Hepatocyte (in vitro differentiated cells): ENCODE measurements at regions not wholly inside any gene's neighbourhood (a gene's known extent, or its start where the extent isn't known, plus 50 kb on each side); places are given as distances from the start of the nearest gene placed in this dataset.

Experiments
- CTCF ChIP-seq: fragments of 200-600 bp; sonication (generic); IDR thresholded peaks from 2 replicates; pipeline ENCODE4 v1.5.1; 2016; ENCODE audit warnings: antibody characterized with exemption, mild to moderate bottlenecking; ENCODE audit not compliant: poor library complexity
- EZH2 ChIP-seq: fragments of 200-600 bp; sonication (generic); IDR thresholded peaks from 2 replicates; pipeline ENCODE4 v1.6.1; 2016; ENCODE audit warnings: antibody characterized with exemption, mild to moderate bottlenecking, borderline replicate concordance
- EZH2phosphoT487 ChIP-seq: fragments of 200-600 bp; sonication (generic); IDR thresholded peaks from one replicate; pipeline ENCODE4 v1.6.1; 2018; ENCODE audit warnings: antibody characterized with exemption, mild to moderate bottlenecking, low read depth, moderate library complexity; ENCODE audit not compliant: unreplicated experiment, severe bottlenecking

- TF ChIP-seq CTCF (no peak), EZH2 (no peak), EZH2phosphoT487 (no peak)
Measured at GRCh38 chr20:54398814-54399213, 76.6 kb upstream of the DOK5 start.
